T-helper 2 cell (primary cell): ENCODE measurements at regions not wholly inside any gene's neighbourhood (a gene's known extent, or its start where the extent isn't known, plus 50 kb on each side); places are given as distances from the start of the nearest gene placed in this dataset.

Experiments used
- DNase-seq, 5 experiments: peaks; one replicate each; pipeline versions ENCODE4 v3.0.0 to v3.0.0-alpha.2; 2012 to 2022

GRCh38 chr7:156220078-156220605 is 407.9 kb upstream of the SHH start:
- no peak for DNase-seq

- no peak for DNase-seq
Measured at GRCh38 chr7:156219307-156220077, 407.2 kb upstream of the SHH start.

DNA sequence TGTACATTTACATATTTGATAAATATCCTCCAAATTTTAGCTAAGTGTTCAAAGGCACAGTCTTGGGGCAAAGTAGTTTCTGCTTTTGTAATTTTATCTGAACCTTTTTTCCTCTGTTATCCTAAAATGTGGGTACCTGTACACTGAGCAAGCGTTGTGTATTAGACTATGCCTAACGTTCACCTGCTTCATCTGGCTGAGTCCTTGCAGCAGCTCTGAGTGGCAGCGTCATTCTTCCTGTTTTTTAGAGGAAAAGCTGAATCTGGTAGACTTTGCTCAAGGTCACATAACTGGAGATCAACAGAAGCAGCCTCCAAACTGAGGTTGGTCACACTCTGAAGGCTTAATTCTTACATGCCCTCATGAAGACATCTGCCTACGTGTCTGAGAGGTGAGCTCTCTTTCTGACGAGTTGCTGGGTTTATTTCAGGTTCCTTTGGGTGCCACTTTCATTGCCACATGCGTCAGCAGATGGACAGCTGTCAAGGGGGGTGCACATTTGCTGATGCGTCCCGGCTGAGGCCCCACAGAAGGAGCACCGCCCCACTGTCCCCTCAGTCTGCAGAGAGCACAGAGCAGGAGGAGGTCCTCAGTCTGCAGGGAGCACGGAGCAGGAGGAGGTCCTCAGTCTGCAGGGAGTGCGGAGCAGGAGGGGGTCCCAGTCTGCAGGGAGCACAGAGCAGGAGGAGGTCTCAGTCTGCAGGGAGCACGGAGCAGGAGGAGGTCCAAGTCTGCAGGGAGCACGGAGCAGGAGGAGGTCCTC is 406.5 kb upstream of the SHH start:
- no peak for DNase-seq

DNA sequence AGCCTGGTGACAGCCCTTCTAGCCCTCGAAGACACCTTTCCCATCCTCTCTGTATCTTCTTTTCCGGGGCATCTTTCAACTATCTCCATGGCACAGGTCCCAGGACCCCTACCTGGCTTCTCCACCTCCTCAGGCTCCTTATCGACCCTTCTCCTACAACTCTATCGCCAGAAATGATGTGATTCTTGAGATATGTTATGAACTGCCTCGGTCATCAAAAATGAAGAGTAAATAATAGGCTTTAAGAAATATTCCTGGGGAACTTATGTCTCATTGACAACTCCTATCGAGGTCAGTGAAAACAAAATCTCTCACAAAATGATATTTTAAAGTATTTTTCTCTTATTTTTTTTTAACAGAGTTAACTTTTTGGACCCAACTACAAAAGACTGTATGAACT is 405.5 kb upstream of the SHH start:
- no peak for DNase-seq

DNA sequence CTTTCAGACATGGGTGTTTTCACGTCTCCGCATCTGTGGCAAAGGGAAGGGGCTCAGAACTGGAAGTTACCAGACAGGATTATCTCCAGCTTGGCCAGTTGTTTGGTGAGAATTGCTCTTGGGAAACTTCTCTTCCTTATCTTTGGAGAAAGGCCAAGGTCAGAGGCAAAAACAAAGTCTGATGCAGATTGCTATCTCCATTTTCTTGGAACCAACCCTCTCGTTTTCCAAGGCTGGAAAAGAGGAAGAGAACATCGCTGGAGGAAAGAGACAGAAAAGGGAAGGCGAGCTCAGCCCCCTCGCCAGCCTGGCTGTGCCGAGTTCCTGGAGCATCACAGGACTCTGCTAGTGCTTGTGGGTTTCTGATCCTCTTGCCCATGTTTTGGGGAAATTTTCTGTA is 396.8 kb upstream of the SHH start:
- no peak for DNase-seq

GRCh38 chr7:156207306-156207705 is 395.0 kb upstream of the SHH start:
- DNase-seq = no peak

DNA sequence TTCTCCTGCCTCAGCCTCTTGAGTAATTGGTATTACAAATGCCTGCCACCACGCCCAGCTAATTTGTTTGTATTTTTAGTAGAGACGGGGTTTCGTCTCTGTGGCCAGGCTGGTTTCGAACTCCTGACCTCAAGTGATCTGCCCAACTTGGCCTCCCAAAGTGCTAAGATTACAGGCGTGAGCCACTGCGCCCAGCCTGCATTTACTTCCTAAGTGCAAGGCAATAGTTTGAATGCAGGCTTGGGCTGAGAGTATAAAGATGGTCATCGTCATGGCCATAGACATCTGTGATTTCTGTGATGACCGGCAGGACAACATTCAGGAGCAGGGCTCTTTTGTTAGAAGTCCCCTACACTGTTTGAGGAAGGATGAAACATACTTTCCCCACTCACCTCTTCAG is 393.9 kb upstream of the SHH start:
- no peak for DNase-seq

DNA sequence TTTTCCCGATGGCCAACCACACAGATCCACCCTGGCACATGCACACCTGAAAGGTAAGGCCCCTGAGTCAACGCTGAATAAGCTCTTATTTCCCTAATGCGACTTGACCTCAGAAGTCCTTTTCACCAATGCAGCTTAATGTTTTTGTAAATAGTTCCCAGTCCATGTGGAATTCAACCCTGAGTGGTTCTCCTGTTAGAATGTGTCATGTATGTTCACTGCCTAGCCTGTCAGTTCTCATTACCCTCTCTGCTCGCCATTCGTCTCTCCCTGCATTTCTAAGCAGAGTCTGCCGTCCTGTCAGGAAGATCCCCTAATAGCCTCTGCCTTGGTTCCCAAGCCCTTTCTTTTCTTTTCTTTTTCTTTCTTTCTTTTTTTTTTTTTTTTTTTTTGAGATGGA is 392.6 kb upstream of the SHH start:
- no peak for DNase-seq

GRCh38 chr7:156203923-156204322 is 391.7 kb upstream of the SHH start:
- DNase-seq = no peak

DNA sequence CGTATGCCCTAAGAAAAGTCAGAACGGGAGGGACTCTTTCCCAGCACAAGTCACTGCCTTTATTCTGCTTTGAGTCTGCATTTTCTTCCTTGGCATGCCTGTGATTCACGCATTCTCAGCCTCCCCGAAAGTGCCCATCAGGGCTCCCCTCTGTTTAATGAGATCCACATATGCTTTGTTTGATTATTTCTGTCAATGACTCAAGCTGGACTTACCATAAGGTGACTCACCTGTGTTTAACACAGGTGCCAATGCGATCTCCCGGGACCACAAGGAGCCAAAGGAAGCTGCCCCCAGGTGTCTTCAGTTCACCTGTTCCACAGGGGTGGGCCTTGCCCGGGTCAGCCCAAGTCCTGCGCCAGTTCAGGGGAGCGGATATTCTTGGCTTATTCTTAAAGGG is 386.0 kb upstream of the SHH start:
- no peak for DNase-seq

DNA sequence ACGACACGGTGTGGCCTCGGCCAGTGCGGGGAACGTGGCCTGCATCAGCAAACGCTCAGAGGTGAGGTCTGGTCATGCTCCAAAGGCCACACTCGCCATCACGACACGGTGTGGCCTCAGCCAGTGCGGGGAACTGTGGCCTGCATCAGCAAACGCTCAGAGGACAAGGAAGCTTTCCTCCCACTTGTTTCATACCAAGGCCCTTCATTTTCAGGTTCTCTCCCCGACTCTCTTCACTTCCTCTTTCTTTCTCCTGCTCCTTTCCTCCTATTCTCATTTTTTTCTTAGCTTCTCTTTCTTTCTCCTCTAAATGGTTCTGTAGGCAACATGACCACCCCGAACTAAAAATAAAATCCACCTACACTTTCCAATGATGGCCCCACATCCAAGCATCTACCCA is 384.4 kb upstream of the SHH start:
- no peak for DNase-seq

GRCh38 chr7:156195276-156195675 is 383.0 kb upstream of the SHH start:
- DNase-seq = no peak

DNA sequence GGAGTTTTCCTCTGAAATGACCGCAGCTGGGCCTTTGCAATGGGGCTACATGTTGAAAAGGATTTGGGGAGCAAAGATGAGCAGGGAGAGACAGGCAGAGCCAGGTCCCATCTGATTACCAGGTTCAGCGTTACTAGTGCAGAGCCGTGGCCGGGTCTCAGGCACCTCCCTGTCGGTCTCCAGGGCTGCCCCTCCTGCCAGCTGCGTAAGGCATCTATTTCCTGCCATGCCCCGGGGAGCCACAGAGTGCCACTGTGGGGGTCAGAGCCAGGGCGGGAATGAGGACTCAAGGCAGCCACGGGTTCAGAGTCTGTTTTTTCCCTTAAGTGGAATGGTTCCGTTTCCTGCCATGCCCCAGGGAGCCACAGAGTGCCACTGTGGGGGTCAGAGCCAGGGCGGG is 382.6 kb upstream of the SHH start:
- DNase-seq = no peak

GRCh38 chr7:156192921-156193320 is 380.7 kb upstream of the SHH start:
- DNase-seq = no peak

DNA sequence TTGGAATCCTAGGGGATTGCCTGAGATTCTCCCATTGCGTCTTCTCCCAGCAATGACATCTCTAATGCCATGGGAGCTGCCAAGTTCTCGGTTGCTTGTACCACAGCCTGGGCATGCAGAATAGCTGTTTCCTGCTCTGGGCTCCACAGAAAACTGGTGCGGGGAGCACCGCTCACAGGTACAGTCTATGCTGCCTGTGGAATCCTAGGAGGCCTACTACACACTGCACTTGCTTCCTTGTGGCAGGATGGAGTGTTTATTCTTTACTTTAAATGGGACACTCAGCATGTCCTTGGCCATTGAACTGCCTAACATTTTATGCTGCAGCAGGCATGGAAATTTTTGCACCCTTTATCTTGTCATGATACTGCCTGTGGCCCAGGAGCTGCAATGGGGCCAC is 378.8 kb upstream of the SHH start:
- DNase-seq = no peak

- no peak for DNase-seq
Measured at GRCh38 chr7:156185076-156185475, 372.8 kb upstream of the SHH start.

DNA sequence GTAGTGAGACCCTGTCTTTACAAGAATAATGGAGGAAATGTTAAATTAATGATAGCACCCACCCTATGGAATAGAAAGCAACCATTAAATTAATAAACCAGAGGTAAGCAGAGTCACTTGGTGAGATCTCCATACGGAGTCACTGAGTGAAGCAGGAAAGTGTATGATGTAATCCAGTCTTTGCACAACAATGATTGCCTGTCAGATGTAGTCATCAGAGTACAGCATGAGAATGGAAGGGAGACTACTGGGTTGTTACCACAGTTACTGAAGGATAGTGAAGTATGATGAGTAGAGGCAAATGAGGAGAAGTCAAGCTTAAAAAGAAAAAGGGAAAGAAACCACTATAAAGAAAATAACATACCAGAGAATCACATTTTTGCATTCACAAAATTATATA is 371.9 kb upstream of the SHH start:
- no peak for DNase-seq

- no peak for DNase-seq
Measured at GRCh38 chr7:156180451-156181229, 368.4 kb upstream of the SHH start.

GRCh38 chr7:156179872-156180390 is 367.7 kb upstream of the SHH start:
- DNase-seq = no peak

- DNase-seq = no peak
Measured at GRCh38 chr7:156178857-156179256, 366.6 kb upstream of the SHH start.

DNA sequence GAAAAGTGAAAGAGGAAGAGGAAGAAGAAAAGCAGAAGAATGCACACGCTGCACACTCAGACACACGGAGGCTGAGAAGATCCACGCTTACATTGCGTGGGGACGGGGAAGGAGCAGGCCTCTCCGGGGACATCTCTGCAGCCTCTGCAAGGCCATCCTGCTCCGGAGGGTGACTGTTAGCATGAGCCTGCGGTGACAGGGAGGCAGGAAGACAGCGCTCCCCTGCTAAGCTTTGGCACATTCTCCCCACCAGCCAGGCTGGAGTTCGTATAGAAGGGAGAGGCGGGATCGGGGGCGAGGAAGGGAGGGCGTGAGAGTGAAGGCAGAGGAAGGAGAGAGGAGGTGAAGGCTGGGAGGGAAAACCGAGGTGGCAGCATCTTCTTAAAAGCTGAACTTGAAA is 366.0 kb upstream of the SHH start:
- no peak for DNase-seq

DNA sequence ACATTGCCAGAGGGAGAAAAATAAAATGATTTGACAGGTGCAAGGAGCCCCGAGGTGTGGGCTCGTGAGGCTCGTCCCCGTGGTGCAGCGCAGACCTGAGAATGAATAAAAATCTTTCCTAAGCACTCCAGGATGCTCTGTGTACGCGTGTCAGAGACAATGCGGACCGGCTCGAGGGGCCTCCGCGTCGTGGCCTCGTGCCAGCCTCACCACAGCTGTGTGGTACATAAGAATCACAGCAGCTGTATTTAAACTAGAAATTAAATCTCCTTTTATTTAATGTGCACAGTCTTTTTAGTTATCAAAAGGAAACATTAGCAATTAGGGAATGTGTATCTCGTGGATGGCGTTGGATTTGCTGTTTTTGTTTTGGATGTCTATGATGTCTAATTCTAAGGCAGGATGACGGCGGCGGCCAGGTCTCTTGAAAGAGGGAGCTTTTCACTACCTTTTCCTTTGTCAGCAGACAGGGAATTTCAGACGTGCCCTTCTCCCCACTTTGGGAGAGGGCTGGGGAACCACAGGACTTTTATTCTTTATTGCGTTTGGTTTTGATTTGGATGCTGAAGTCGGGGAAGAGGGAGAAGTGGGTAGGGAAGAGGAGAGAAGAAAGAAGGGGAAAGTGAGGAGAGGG is 365.3 kb upstream of the SHH start:
- DNase-seq = no peak

GRCh38 chr7:156176039-156176438 is 363.8 kb upstream of the SHH start:
- no peak for DNase-seq
